AML-193 (cell line): ENCODE measurements at regions not wholly inside any gene's neighbourhood (a gene's known extent, or its start where the extent isn't known, plus 50 kb on each side); places are given as distances from the start of the nearest gene placed in this dataset.

Experiments
- DNase-seq, 2 experiments: peaks; one replicate each; lab custom pipeline; 2025; lab: John Stamatoyannopoulos, UW

- no peak for DNase-seq
Measured at GRCh38 chr3:6182476-6182875, 678.4 kb upstream of the GRM7 start.

DNA sequence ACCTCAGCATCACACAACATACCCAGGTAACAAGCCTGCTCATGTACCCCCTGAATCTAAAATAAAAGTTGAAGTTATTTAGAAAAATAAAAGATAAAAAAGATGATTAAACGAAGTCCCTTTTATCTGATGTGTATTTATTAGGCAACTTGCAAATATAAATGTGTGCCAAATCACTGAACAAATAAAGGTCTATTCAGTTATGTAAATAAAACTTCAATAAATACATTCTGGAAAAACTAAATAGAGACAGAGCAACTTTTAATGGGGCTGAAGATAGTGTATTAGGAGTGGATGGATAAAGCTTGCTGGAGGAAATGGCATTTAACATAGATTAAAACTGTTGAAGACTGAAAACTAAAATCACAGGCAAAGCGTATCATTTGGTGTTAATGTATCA, 678.0 kb upstream of the GRM7 start:
- DNase-seq = no peak

DNA sequence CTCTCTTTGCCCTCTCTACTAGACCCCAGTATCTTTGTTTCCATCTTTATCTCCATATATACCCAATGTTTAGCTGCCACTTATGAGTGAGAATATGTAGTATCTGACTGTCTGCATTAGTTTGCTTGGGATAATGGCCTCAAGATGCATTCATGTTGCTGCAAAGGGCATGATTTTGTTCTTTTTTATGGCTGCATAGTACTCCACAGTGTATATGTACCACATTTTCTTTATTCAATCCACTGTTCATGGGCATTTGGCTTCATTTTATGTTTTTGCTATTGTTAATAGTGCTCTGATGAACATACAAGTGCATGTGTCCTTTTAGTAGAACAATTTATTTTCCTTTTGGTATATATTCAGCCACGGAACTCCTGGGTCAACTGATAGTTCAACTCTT, 671.5 kb upstream of the GRM7 start:
- DNase-seq = no peak

- DNase-seq = no peak
Measured at GRCh38 chr3:6204891-6205290, 656.0 kb upstream of the GRM7 start.

DNA sequence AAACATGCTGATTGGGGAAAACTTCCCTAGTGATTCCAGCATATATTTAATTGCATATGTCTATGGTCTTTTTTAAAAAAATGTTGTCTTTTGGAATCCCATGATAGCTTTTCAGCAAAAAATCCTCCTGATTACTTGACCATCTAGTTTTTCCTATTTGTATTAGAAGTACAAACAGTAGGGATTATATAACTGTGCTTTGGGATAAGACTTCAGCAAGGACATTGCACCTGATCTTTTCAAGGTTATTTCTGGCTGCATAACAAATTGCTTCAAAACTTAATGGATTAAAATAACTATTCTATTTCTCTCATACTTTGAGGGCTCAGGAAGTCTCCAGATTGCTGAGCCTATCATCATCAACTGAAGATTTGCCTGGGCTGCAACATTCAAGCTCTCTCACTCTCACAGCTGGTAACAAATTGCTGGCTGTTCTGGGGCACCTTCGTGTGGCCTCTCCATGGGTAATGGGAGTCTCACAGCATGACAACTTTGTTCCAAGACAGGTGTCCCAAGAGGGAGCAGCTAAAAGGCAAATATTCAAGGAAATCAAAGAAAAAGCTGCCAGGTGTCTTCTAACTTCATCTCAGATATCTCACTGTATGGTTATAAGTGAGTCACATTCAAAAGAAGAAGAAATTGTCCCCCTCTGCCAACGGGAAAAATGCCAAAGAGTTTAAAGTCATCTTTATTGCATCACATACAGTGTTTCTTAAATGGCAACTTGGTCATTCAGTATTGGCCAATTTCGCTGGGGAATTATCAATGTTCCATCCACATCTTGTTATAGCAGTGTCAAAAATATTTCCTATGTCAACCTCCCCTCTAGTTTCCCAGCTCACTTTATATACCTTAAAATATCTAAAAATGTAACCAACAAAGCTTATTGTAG, 644.5 kb upstream of the GRM7 start:
- no peak for DNase-seq

DNA sequence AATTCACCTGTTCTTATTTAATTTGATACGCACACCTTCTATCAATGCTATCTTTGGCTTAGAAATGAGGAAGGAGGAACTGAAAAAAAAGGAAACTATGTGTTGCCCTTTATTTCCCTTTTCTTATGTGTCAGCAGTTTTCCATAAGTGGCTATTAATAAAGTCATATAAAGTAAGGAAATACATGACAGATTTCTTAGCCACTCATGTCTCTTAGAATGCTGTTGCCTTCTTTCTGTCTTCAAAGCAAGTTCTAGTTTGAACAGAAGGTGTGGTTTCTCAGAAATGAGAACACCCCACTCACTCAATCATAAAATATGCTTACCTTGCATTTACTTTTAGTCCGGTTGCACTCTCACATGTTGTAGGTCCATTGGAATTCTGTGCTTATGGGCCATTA, 640.5 kb upstream of the GRM7 start:
- peak in 1 of 2 experiments; percentile 4 for DNase-seq

- DNase-seq = no peak
Measured at GRCh38 chr3:6222069-6222468, 638.8 kb upstream of the GRM7 start.

DNA sequence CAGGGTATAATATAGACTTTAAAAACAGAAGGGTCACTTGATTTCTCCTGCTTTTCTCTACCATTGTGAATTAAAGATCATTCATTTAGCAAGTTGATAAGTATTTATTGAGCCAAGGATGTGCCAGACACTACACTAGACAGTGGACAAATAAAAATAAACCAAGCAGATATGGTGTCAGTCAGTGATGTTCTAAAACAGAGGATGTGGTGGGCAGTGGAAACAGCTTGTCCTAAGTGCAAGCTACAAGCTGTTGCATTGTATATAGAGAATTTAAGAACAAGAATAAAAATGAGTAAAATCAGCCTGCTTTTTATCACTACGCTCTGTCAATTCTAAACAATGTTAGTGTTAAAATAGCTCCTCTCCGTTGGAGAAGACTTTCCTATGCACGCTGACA, 637.3 kb upstream of the GRM7 start:
- DNase-seq = no peak

- no peak for DNase-seq
Measured at GRCh38 chr3:6228958-6229683, 631.8 kb upstream of the GRM7 start.

GRCh38 chr3:6229778-6230410, 631.0 kb upstream of the GRM7 start:
- DNase-seq = no peak

- no peak for DNase-seq
Measured at GRCh38 chr3:6242104-6242503, 618.8 kb upstream of the GRM7 start.

GRCh38 chr3:6248528-6248927, 612.4 kb upstream of the GRM7 start:
- no peak for DNase-seq

DNA sequence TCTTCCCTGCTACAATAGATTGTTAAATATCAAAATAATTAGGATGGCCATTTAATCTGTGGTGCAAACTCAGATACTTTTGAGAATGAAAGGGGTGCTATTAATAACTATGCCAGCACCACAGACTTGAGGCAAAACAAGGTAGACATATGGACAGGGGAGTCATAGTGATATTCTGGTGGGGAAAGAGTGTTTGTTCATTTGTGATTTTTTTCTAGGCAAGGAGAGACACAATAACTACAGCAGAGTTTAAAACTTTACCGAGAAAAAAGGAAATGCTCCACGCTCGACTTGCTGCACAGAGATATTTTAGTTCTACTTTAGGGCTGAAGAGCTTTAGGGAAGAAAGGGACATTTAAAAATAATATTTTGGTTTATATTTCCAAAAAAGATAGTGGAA, 611.2 kb upstream of the GRM7 start:
- DNase-seq = no peak

DNA sequence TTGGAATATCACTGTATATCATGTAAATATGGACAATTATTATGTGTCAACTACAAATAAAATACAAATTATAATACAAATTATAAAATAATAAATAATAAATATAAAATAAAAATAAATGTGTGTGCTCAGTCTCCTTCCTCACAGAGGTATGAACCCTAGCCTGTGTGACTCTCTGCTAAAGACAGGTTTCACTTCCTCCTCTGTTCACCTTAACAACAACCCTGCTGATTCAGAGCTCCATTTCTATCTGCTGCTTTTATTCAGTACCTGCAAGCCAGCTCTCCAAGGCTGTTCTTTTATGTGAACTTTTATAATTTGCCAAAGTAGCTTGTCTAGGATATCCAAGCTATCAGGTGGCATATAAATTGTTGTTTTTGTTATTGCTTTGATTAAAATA, 610.7 kb upstream of the GRM7 start:
- DNase-seq = no peak

GRCh38 chr3:6251612-6252400, 609.1 kb upstream of the GRM7 start:
- DNase-seq = no peak

DNA sequence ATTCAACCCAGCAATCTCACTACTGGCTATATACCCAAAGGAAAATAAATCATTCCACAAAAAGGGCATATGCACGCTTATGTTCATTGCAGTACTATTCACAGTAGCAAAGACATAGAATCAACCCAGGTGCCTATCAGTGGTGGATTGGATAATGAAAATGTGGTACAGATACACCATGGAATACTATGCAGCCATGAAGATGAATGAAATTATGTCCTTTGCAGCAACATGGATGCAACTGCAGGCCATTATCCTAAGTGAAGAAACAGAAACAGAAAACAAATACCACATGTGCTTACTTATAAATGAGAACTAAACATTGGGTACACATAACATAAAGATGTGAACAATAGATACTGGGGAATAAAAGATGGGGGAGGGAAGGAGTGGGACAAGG, 606.4 kb upstream of the GRM7 start:
- no peak for DNase-seq

DNA sequence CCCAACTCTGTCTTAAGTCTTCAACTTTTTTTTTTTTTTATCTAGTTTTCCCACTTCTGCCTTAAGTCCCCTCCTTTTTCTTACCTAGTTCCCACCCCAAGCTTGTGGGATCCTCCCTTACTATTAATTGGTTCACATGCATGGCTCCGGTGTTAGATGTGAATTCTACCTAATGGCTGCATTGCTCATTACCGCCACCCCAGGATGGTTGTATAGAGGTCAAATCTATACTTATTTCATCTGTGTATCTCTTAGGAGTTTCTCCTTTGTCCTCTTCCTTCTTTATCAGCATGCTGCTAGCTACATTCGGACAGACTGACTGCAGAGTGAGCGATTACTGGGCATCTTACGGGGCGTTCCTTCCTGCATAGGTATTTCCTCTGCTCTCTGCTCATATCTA, 605.7 kb upstream of the GRM7 start:
- no peak for DNase-seq

- DNase-seq = no peak
Measured at GRCh38 chr3:6260551-6261191, 600.2 kb upstream of the GRM7 start.

DNA sequence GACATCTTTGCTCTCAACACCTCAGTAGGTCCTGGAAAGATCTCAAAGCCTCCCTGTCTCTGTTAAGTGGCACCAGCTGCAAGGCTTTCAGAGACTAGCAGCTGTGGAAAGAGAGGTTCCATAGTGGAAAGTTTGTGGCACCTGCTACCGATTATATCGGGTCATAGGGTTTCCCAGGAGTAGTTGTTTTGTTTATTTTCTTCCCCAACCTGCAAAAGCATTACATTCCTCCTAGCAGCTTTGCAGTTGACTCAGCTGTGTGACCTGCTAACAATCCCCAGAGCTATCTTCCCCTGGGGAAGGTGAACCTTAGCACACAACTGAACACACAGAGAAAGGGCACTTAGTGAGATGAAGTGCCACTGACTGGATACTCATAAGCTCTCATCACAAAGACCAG, 598.9 kb upstream of the GRM7 start:
- DNase-seq = no peak

DNA sequence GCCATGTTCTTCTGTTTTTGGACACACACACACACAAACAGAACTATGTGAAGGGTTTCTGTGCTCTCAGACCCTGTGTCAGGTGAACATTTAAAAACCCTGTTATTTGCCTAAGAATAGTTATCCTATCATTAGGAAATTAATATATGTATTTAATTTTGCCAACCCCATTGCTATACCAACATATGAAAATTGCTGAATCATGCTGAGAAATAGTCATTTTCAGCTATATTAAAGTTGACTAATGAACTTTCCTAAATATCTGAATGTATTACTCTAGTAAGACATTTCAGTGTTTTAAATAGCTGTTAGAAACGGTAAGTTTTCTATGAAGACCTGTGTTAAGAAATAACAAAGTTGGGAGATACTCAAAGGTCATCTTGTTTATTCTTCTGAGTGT, 596.9 kb upstream of the GRM7 start:
- no peak for DNase-seq

- no peak for DNase-seq
Measured at GRCh38 chr3:6264906-6265305, 596.0 kb upstream of the GRM7 start.

DNA sequence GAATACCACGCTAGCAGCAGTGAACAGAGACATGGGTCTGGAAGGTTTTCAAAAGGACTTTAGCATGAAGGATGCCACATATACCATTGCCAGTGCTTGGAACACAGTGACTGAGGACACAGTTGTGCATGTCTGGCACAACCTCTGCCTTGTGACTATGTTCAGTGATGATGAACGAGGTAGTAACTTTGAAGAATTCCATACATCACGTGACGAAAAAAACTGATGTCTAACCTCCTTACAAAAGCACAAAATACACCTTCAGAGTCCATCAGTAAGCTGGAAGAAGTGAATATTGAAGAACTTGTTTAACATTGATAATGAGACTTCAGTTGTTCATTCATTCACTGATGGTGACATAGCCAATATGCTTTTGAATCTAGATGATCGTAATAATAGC, 594.8 kb upstream of the GRM7 start:
- no peak for DNase-seq
